ENCODE measurements at regions not wholly inside any gene's neighbourhood (a gene's known extent, or its start where the extent isn't known, plus 50 kb on each side); places are given as distances from the start of the nearest gene placed in this dataset.
"Not testable (repeated sequence)": the region's sequence is repeated elsewhere in the genome, so short reads cannot be mapped to it uniquely, and the experiment has no call there.

DNA sequence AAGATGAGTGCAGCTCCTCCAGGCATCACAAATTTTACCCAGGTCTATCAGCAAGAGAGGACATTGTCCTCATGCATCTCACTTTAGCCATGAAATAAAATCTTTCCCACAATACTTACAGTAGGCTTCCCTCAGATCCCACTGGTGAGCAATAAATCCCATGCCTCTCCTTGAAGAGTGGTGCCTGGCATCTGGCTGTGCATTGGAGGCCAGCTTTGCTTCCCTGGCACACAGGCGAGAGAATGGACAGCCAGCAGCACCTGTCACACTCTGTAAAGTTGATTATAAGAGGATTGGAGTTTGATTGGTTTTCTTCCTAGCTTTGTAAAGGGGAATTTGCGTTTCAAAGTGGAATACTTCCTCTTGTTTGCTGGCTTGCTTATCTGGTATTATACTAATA, 1153.9 kb downstream of the AACS start:
- no peak for DNase-seq

DNA sequence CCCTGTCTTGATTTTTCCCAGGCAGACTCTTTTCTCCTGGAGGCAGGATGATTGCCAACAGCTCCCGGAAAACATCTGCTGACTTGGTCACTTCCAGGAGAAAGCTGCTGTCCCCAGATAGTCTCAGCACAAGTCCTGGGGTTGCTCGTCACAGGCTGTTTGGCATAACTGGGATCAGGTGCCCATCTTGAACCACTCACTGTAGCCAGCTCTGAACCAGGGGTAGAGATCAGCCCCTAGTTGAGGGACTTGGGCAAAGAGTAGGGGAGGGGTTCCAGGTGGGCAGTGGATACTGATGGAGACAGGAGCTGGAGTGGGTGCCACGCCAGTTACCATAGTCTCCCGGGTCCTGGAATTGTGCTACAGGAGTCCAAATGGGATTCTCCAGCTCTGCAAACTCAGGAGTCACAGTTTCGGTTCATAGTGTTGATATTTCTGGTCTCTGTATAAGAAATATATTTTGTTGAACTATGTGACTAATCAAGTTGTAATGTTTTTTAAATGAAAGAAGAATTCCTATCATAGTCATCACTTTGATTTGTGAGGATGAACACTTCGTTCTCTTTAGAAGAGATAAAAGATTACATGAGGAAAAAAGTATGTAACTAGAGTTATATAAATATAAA, 1154.5 kb downstream of the AACS start:
- DNase-seq = no peak

DNA sequence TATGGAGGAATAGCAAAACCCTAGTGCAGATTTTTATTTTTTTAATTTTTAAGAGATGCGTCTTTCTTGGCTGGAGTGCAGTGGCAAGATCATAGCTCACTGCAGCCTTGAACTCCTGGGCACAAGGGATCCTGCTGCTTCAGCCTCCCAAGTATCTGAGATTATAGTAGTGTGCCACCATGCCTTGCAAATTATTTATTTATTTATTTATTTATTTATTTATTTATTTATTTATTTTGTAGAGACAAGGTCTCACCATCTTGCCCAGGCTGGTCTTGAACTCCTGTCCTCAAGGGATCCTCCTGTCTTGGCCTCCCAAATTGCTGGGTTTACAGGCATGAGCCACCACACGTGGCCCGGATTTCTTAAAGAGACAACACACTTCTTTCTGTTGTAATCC, 1158.8 kb downstream of the AACS start:
- DNase-seq = no peak

DNA sequence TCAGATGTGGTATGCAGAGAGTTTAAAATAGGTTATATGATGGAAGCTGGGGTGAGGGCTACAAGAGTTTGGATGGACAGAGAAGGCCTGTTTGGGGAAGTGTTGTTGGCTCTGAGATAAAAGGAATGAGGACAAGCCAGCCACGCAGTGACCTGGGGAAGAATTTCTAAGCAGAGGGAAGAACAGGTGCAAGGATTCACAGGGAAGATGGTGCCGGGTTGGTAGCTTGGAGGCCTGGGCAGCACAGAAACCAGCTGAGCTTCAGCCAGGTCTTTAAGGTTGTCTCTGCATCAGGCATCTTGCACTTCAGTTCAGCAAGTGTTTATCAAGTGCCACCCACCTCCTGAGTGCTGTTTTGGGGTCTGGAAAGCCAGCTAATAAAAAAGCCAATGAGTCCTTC, 1163.7 kb downstream of the AACS start:
- DNase-seq = no peak

DNA sequence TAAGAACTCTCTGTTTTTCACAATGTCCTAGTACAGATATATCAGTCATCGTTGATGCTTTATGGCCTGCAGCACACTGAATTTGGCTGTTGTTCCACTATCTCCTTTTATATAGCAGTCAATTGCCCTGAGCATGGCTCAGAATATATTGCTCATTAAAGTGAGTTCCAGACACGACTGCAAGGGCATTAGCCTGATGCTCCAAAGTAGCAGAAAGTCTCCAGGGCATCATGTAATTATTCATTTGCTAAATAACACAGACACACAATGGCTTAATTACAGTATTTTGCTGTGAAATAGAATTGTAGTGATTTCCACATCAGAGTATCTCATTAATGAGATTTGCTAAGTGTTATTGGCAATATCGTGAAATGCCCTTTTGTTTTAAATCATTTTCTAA, 1167.5 kb downstream of the AACS start:
- no peak for DNase-seq

DNA sequence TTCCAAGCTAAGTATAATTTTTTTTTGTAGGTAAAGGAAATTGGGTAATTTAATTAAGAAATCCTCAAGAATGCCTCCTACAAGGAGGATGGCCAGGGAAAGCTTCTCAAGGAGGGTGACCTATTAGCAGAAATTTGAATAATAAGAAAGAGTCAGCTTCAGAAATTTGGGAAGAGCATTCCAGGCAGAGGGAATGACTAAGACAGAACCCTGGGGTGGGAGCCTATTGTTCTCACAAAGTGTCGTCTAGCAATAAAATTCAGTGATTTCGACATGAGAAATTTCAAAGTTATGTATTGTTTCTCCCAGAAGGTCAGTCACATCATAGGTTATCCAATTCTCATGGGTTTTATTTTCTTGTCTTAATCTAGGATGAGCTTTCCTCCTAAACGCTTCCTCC, 1168.4 kb downstream of the AACS start:
- no peak for DNase-seq

DNA sequence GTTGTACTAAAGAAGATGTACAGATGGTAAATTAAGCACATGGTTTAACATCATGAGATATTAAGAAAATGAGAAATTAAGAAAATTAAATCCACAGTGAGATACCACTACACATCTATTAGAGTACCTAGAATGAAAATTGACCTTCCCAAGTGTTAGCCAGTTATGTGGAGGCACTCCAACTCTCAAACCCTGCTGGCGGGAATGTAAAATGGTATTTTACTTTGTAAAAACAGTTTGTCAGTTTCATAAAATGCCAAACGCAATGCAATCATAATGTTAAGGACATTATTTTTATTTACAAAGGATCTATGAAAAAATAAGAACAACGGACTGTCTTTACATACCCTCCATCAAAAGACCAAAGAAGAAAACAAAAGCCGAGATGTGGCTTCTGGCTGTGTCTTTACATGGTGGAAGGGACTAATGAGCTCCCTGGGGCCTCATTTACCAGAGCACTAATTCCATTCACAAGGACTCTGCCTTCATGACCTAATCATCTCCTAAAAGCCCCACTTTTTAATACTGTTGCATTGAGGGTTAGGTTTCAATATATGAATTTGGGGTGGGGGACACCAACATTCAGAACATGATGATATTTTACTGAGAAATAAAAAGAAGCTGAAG, 1178.7 kb downstream of the AACS start:
- DNase-seq = no peak

DNA sequence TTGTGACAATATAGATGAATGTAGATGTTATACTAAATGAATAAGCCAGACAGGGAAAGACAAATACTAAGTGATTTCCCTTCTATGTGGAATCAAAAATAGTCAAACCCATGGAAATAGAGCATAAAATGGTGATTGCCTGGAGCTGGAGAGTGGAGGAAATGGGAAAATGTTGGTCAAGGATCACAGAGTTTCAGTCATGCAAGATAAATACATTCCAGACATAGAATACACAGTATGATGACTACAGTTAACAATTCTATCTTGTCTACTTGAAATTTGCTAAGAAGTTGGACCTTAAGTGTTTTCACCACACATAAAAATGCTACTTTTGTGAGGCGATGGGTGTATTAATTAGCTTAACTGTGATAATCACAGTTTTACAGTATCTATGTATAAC, 1182.7 kb downstream of the AACS start:
- no peak for DNase-seq

DNA sequence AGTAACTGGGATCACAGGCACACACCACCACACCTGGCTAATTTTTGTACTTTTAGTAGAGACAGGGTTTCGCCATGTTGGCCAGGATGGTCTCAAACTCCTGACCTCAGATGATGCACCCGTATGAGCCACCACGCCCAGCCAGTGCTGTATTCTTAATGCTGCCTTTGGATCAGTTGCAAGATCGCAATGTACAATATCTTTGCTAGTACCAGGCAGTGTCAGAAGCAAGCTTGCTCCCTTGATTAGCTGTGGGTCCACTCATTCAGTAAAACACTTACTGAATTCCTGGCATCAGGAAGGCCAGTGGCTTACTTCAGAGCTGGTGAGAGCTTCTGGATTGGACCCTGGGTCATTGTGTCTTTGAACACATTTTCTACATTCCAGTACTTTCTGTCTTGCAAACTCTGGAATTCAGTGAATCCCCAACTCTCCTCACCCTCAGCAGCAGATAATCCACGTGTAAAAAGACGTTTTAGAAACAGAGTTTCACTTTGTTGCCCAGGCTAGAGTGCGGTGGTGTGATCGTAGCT, 1183.7 kb downstream of the AACS start:
- no peak for DNase-seq

DNA sequence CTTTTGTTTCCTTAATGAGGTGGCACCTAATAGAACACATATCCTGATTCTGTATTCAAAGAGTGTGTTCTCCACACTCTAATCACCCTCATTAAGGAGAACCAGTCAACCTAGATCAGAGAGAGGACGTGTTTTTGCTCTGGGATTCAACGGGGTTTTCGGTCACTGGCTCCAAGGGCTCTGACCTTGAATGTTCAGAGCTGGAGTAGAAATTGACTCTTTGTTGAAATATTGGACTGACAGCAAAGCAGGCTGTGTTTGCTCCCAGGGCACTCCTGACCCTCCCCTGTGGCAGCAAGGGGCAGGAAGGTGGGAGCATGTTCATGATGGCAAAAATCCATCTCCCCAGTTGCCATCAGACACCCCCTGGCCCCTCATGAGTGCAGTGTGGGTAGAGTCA, 1193.0 kb downstream of the AACS start:
- DNase-seq = no peak

DNA sequence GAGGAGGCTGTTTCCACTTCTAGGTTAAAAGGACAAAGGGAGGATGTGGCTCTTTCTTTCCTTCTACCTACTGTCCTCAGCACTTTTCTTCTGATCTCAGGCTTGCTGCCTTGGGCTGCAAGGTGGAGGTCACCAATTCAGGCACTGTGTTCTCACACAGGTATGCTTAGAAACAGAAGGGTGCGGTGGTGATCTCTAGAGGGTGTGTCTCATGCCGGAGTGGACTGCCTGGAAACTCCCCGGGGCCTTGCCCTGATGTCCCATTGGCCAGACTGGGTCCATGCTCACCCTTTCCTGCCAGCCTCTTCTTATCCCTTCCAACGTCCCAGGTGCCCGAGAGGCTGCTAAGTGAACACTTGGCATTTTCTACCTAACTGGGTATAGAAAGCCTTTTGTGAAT, 1197.6 kb downstream of the AACS start:
- DNase-seq = no peak

DNA sequence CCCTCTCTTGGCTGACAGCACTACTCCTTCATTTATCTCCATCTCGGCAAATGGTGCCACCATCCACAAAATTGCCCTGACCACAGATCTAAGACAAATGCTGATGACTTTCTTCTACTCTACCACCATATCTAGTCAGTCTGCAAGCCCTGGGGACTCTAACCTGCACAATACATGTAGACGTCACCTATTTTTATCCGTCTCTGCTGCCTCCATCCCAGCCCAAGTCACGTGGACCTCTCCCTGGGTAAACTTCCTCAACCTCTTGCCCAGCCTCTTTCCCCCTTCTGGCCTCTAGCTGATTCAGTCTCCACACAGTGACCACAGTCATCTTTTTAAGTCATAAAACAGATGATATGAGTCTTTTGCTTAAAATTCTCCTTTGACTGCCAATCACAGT, 1203.0 kb downstream of the AACS start:
- no peak for DNase-seq

DNA sequence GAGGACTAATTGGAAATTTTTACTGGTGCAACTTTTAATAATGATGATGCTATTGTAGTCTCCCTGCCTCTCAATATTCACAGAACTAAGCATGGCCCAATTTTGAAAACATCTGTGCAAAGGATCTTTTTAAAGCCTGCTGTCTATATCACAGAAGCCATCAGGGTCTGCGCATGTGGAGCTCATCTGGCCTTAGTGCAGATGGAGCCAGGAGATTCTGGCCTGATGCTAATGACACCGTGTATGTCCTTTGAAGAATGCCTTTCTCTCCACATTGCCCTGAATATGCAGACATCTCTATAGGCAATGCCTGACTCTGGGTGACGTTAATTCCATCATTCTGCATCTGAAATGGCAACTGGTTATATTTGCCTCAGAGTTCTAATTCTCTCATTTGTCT, 1205.9 kb downstream of the AACS start:
- DNase-seq = no peak

DNA sequence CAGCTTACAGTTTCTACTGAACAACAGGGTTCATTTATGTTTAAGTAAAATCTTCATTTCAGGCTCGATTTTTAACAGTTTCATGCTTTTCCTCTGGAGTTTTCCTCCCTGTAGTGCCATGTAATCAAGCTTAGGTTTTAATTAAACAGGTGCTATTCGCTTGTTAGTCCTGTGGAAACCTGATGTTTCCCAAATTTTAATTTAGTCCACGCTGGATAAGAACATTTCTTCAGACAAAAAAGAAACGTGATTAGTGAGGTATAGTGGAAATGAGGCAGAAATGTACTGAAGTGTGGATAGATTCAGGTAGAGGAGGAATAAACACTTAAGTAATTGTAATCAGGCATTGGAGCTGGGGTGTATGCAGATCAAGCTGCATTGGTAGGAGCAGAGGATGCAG, 1217.5 kb downstream of the AACS start:
- no peak for DNase-seq

DNA sequence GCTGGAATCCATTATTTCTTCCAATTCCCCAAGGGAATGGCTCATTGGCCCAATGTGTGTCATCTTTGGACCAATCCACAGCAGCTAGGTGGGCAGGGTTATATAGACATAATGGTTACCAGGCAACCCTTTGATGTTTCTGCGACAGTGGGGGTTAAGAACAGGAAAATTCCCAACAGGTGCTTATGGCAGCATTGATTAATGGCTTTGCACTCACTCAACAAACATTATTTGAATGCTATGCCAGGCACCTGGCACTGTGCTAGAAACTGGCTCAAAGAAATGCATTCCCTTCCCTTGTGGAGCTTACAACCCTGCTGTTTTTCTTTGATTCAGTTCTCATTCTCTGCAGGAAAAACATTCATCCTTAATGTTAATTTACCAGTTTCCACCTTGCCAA, 1221.0 kb downstream of the AACS start:
- peak; percentile 56 for DNase-seq

DNA sequence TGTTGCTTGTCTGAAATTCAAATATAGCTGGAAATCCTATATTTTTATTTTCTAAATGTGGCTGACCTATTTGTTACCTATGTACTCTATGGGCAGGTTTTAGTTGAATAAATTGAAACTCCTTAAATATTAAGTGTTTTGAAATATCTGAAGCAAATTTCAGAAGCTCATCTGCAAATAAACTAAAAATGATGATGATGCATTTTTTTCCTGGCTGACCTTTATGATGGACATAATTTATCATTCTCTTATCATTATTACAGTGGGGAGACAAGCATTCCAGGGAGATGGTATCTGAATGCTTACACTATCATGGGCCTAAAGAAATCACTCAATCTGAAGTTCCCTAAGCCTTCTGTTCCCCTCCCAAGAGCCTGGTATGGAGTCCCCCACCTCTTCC, 1225.2 kb downstream of the AACS start:
- DNase-seq = no peak

DNA sequence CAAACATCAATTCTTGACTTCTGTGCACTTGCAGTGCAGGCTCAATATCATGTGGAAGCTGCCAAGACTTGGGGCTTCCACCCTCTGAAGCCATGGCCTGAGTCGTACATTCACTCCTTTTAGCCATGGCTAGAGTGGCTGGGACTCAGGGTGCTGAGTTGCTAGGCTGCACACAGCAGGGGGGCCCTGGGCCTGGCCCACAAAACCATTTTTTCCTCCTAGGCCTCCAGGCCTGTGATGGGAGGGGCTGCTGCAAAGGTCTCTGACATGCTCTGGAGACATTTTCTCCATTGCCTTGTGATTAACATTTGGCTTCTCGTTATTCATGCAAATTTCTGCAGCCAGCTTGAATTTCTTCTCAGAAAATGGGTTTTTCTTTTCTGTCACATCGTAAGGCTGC, 1226.8 kb downstream of the AACS start:
- DNase-seq = not testable (repeated sequence)

DNA sequence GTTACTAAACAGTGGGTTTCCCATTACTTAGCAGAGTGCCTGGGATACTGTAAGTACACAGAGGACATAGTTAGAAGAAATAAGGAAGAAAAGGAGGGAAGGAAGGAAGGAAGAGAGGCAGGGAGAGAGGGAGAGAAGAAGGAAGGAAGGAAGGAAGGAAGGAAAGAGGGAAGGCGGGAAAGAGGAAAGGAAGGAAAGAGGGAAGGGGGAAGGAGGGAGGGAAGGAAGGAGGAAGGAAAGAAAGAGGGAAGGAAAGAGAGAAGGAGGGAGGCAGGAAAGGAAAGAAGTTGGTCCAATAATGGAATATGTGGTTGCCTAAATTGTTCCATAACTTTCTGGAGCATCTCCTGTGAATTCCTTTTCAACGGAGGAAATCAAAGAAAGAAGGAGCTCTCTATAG, 1230.4 kb downstream of the AACS start:
- no peak for DNase-seq

DNA sequence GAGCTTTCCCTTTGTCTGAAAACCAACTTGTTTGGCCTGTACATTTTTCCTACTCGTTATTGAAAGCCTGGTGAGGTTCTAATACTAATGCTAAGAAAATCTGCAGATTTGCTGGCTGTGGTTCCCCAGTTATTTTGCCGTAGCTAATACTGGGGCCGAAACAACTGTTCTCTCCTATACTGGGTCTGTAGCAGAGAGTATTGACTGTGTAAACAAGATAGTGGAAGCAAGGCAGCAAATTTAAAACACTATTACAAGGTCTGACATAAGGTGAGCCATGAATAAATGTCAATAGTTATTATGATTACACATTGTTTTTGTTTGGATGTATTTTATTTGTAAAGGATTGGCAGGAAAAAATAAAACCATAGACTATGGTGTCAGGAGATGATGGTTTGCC, 1244.0 kb downstream of the AACS start:
- DNase-seq = no peak

DNA sequence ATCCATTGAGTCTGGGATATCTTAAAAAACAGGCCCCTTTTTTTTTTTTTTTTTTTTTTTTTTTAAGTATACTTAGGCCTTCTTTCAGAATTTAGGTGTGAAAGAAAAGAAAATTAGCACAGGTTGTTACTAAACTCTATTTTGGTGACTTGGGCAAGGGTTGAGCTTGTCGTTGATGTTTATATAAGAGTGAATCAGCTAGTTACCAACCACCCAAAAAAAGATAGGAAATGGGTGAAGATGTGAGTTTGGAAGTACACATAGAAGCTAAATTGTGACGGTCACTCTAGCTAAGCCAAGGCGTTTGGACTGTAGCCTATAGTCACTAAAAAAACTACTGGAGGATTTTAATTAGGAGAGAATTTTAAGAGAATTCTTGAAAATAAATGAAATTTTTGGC, 1247.2 kb downstream of the AACS start:
- no peak for DNase-seq

DNA sequence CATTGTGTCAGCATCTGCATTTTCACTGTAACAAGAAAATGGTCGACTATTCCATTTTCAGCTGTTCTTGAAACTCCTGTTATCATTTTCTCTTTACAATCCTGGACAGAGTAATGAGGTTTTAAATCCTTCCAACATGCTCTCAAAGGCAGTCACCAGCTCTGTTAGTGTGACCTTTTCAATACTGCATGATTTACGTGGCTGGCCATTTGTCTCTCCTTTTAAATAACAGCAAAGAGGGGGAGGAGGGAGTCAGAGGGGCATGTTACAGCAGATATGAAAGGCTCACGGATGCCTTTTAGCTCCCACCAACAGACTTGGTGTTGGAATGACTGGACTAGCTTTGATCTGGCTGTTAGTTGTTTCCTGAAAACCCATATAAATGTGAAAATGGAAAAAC, 1251.2 kb downstream of the AACS start:
- DNase-seq = no peak

DNA sequence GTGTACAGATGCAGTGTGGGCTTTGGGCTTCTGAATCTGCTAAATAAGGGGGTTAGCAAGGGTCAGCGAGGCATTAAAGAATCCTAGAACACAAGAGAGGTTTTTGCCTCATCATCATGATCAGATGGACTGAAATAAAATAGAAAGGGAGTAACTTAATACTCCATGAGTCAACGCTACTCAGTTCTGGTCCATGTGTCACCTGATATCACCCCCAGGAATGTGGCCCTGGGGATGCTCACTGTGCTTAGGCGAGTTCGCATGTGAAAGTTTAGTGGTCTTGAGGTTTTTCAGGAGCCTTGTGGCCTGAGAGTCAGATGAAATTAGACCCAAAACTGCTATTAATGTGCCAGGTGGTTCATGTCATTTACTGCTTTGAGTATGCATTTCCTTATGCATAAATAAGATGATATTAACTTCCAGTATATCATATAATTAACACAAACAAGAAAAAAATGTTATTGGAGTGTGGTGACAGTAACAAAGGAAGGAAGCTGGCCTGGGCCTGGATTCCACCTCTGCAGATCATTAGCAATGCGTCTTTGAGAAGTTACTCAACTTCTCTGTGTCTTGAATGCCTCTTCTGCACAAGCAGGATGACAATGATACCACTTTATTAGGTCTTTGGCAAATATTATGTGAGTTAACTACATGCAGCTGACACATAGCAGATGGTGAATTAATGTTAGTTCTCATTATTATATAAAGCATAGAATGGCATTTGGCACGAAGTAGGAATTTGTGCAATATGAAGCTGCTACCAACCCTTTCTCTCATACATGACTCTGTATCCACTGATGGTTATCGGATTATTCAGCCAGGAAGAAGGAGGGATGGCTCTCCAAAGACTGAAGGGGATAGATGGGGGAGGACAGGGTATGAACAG, 1272.6 kb downstream of the AACS start:
- no peak for DNase-seq

DNA sequence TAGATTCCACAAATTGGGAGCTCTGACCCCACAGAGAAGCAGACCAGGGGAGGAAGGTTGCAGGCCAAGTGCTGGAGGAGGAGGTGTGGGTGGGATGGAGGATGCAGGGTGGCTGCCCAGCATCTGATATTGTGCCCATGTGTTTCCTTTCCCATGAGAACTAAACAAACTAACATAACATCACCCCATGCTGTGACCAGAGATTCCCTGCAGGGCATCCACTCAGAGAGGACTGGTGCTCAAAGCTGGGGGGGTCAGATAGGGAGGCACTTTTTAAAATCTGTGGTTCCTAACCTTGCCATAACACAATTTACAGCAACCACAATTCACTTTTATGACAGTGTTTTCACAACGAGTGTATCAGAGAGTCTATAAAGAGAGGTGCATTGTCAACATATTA, 1277.6 kb downstream of the AACS start:
- DNase-seq = peak; percentile 37

DNA sequence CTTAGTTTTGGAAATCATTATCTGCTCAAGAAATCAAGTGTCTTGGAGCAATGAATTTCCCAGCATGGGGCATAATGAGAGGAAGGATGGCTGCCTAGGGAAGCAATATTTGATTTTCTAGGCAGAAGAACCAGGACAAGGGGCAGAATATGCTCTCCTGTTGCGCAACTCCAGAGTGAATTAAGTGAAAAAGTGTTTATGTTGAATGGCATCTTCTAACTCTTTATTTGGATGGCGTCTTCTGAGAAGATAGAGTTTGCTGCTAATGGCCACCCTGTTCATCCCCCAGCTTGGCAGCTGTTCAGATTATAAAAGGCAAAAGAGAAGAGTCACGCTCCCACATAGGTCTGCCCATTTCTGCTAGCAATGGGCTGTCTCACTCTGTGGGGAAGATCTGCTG, 1278.1 kb downstream of the AACS start:
- no peak for DNase-seq
